GM12892 (cell line): ENCODE measurements at regions not wholly inside any gene's neighbourhood (a gene's known extent, or its start where the extent isn't known, plus 50 kb on each side); places are given as distances from the start of the nearest gene placed in this dataset.

Source experiments
- POLR2A ChIP-seq: IDR thresholded peaks from 2 replicates; pipeline ENCODE4 v1.6.1; 2011; ENCODE audit warnings: low read depth, low read length, control low read depth
- POLR2AphosphoS5 ChIP-seq: IDR thresholded peaks from 2 replicates; pipeline ENCODE4 v1.6.1; 2011; ENCODE audit warnings: low read depth, low read length, control low read depth
- TAF1 ChIP-seq: IDR thresholded peaks from 2 replicates; pipeline ENCODE4 v1.6.1; 2011; ENCODE audit warnings: low read depth, mild to moderate bottlenecking, control low read depth, low read length, borderline replicate concordance

GRCh38 chr5:30605693-30606268 lies 587.7 kb upstream of the CDH6 start:
- TF ChIP-seq POLR2AphosphoS5 (no peak), POLR2A (no peak), TAF1 (no peak)
